T47D (cell line): ENCODE measurements at regions not wholly inside any gene's neighbourhood (a gene's known extent, or its start where the extent isn't known, plus 50 kb on each side); places are given as distances from the start of the nearest gene placed in this dataset.
A peak's percentile ranks its signal among the peaks of the same experiment; 100 is the strongest.

ENCODE experiments used
- DNase-seq, 2 experiments: peaks; one replicate each; pipeline versions ENCODE4 v3.0.0 to v3.0.0-alpha.2; 2011 to 2012; ENCODE audit warnings: low read depth in 1 of 2, low spot score in 1 of 2
- JUND ChIP-seq: IDR thresholded peaks from 2 replicates; pipeline ENCODE4 v1.6.1; 2012; ENCODE audit warnings: low read depth
- in situ Hi-C: cut with HindIII; loops from 2 replicates; pipeline ENCODE4 v1.10.0; 2016; ENCODE audit warnings: low sequenced_read_pairs, low pct_unique_long_range_greater_than_20kb

- no peak for TF ChIP-seq JUND
- peak in 1 of 2 experiments; percentile 39 for DNase-seq
These were observed 663.3 kb upstream of the CHAC2 start for GRCh38 chr2:53104263-53104662.

GRCh38 chr2:53103679-53104078 is 663.9 kb upstream of the CHAC2 start:
- no peak for DNase-seq
- TF ChIP-seq JUND, result no peak
- in situ Hi-C loops, result no loop called here

More at GRCh38 chr2:53104263-53104662, 663.3 kb upstream of the CHAC2 start:
- in situ Hi-C loops, result no loop called here

- in situ Hi-C loops, result no loop called here
- DNase-seq, result no peak
- no peak for TF ChIP-seq JUND
These were observed 668.9 kb upstream of the CHAC2 start for GRCh38 chr2:53098696-53099078.

GRCh38 chr2:53096351-53096750 is 671.3 kb upstream of the CHAC2 start:
- no peak for DNase-seq
- TF ChIP-seq JUND, result no peak

GRCh38 chr2:53095664-53096063 is 671.9 kb upstream of the CHAC2 start:
- in situ Hi-C loops, result no loop called here
- no peak for TF ChIP-seq JUND
- no peak for DNase-seq

More at GRCh38 chr2:53096351-53096750, 671.3 kb upstream of the CHAC2 start:
- in situ Hi-C loops, result no loop called here

- no peak for TF ChIP-seq JUND
- in situ Hi-C loops, result no loop called here
- no peak for DNase-seq
These were observed 672.4 kb upstream of the CHAC2 start for GRCh38 chr2:53095227-53095626.

GRCh38 chr2:53093355-53093754 is 674.2 kb upstream of the CHAC2 start:
- DNase-seq, result no peak
- in situ Hi-C loops, result no loop called here
- no peak for TF ChIP-seq JUND

- no peak for TF ChIP-seq JUND
- in situ Hi-C loops, result no loop called here
- DNase-seq, result no peak
These were observed 676.4 kb upstream of the CHAC2 start for GRCh38 chr2:53091183-53091582.

GRCh38 chr2:53087874-53088461 is 679.6 kb upstream of the CHAC2 start:
- in situ Hi-C loops, result no loop called here
- no peak for TF ChIP-seq JUND
- no peak for DNase-seq

GRCh38 chr2:53087262-53087873 is 680.2 kb upstream of the CHAC2 start:
- in situ Hi-C loops, result no loop called here
- TF ChIP-seq JUND, result no peak
- no peak for DNase-seq

GRCh38 chr2:53077413-53077812 is 690.2 kb upstream of the CHAC2 start:
- in situ Hi-C loops, result no loop called here

GRCh38 chr2:53075760-53076159 is 691.8 kb upstream of the CHAC2 start:
- TF ChIP-seq JUND, result no peak
- no peak for DNase-seq
- in situ Hi-C loops, result no loop called here

More at GRCh38 chr2:53077413-53077812, 690.2 kb upstream of the CHAC2 start:
- TF ChIP-seq JUND, result no peak
- DNase-seq, result no peak

GRCh38 chr2:53067533-53067932 is 700.1 kb upstream of the CHAC2 start:
- in situ Hi-C loops, result no loop called here
- TF ChIP-seq JUND, result no peak
- DNase-seq, result no peak

GRCh38 chr2:53067056-53067455 is 700.5 kb upstream of the CHAC2 start:
- DNase-seq, result no peak
- in situ Hi-C loops, result no loop called here
- no peak for TF ChIP-seq JUND
